Vagina (tissue), 2 donors: ENCODE measurements at regions not wholly inside any gene's neighbourhood (a gene's known extent, or its start where the extent isn't known, plus 50 kb on each side); places are given as distances from the start of the nearest gene placed in this dataset.

Experiments used
- POLR2A ChIP-seq, 2 donors: fragments of 450-650 bp; IDR thresholded peaks; one replicate each; pipeline ENCODE4 v1.6.1; 2017; ENCODE audit warnings: antibody characterized with exemption in 2 of 2, mild to moderate bottlenecking in 2 of 2, moderate library complexity in 2 of 2
- POLR2AphosphoS5 ChIP-seq, 2 donors: sonication (generic); formaldehyde crosslinking; IDR thresholded peaks; one replicate each; pipeline ENCODE4 v1.9.0; 2017; ENCODE audit warnings: antibody characterized with exemption in 2 of 2, mild to moderate bottlenecking in 2 of 2, low read depth in 1 of 2; ENCODE audit not compliant: insufficient read depth in 1 of 2
- TF ChIP-seq, protein P1 (sequence below), 3 experiments: fragments of 450-650 bp in 2 of 3; fragments of 200-600 bp in 1 of 3; sonication (generic) in 1 of 3; IDR thresholded peaks; one replicate each; pipeline ENCODE4 v1.5.1; 2017 to 2019; ENCODE audit warnings: antibody characterized with exemption in 3 of 3, mild to moderate bottlenecking in 2 of 3, moderate library complexity in 2 of 3

DNA sequence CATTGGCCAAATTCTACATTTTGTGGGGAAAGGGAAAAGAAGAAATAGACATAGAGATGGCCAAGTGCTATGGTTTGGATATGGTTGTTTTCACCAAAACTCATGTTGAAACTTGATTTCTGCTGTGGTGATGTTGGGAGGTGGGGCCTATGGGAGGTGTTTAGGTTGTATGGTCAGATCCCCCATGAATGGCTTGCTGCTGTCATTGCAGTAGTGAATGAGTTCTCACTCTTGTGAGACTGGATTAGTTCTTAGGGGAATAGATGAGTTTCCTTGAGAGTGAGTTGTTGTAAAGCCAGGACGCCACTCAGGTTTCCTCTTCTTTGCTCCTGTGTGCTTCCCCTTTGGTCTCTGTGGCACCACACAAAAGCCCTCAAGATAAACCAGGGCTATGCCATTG is 242.6 kb upstream of the RFC3 start:
- TF ChIP-seq, protein P1, sequence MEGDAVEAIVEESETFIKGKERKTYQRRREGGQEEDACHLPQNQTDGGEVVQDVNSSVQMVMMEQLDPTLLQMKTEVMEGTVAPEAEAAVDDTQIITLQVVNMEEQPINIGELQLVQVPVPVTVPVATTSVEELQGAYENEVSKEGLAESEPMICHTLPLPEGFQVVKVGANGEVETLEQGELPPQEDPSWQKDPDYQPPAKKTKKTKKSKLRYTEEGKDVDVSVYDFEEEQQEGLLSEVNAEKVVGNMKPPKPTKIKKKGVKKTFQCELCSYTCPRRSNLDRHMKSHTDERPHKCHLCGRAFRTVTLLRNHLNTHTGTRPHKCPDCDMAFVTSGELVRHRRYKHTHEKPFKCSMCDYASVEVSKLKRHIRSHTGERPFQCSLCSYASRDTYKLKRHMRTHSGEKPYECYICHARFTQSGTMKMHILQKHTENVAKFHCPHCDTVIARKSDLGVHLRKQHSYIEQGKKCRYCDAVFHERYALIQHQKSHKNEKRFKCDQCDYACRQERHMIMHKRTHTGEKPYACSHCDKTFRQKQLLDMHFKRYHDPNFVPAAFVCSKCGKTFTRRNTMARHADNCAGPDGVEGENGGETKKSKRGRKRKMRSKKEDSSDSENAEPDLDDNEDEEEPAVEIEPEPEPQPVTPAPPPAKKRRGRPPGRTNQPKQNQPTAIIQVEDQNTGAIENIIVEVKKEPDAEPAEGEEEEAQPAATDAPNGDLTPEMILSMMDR (IDR thresholded peaks at IDR 0.05), result no peak
- TF ChIP-seq POLR2AphosphoS5 (IDR thresholded peaks at IDR 0.05; ENCODE audit: insufficient read depth in 1 of 2, low read depth in 1 of 2) (no peak), POLR2A (IDR thresholded peaks at IDR 0.05) (no peak)
